GM12878 (cell line): ENCODE measurements at regions not wholly inside any gene's neighbourhood (a gene's known extent, or its start where the extent isn't known, plus 50 kb on each side); places are given as distances from the start of the nearest gene placed in this dataset.

Experiments used
- ATAC-seq: fragments of 200-7000 bp; cut with Tn5 transposase; 3 replicates; pipeline ENCODE4 v1.9.1; 2020; ENCODE audit warnings: mild to moderate bottlenecking, moderate library complexity
- BruUV-seq: library from RNA; stranded (reverse); fragments of 400-500 nt; replicated peaks from 2 replicates; lab custom pipeline; 2021; lab: Mats Ljungman, UMichigan
- CTCF ChIA-PET: fragments of 300-600 bp; sonication (Branson Sonifier 250); formaldehyde crosslinking; extraction: SDS; loops from one replicate; lab custom pipeline; 2021; ENCODE audit warnings: inconsistent platforms; lab: Yijun Ruan, JAX
- POLR2A ChIA-PET: fragments of 350-600 bp; formaldehyde crosslinking; extraction: SDS; loops from one replicate; lab custom pipeline; 2021; ENCODE audit warnings: inconsistent platforms; lab: Charles Lee
- RAD21 ChIA-PET: fragments of 300-600 bp; sonication (Branson Sonifier 250); formaldehyde crosslinking; loops from one replicate; lab custom pipeline; 2023; ENCODE audit warnings: antibody characterized with exemption; ENCODE audit not compliant: unreplicated experiment; lab: Charles Lee
- SMC1A ChIA-PET: fragments of 300-600 bp; sonication (Branson Sonifier 250); formaldehyde crosslinking; loops from one replicate; lab custom pipeline; 2023; ENCODE audit not compliant: unreplicated experiment, uncharacterized antibody; lab: Charles Lee
- DNase-seq: peaks from one replicate; pipeline ENCODE4 v3.0.0-alpha.2; 2011; ENCODE audit warnings: low read depth, low spot score
- FAIRE-seq: peaks from 3 replicates; lab custom pipeline; 2011; peaks lifted over from hg19 to GRCh38; lab: Jason Lieb, UNC
- H2AFZ ChIP-seq: 2 replicates; pipeline ENCODE4 v1.6.0; 2011; ENCODE audit warnings: low read depth, low read length, control low read depth; ENCODE audit not compliant: control insufficient read depth
- H3K27ac ChIP-seq: 2 replicates; pipeline ENCODE4 v1.5.1; 2011; ENCODE audit warnings: control low read depth; ENCODE audit not compliant: control insufficient read depth, insufficient read depth
- H3K27me3 ChIP-seq, 2 experiments: replicated peaks in 1 of 2; 2 replicates each; pipeline versions ENCODE4 v1.6.0 to v1.6.1; 2011; ENCODE audit warnings: low read length in 1 of 2; ENCODE audit not compliant: control insufficient read depth in 2 of 2, insufficient read depth in 2 of 2
- H3K36me3 ChIP-seq, 2 experiments: 2 replicates each; pipeline ENCODE4 v1.5.1; 2011; ENCODE audit warnings: low read length in 1 of 2; ENCODE audit not compliant: control insufficient read depth in 2 of 2, insufficient read depth in 2 of 2
- H3K4me1 ChIP-seq: 2 replicates; pipeline ENCODE4 v1.6.1; 2011; ENCODE audit warnings: mild to moderate bottlenecking, low read length, moderate library complexity, mixed read lengths; ENCODE audit not compliant: control insufficient read depth, insufficient read depth
- H3K4me2 ChIP-seq: 2 replicates; pipeline ENCODE4 v1.6.0; 2011; ENCODE audit warnings: control low read depth; ENCODE audit not compliant: control insufficient read depth, insufficient read depth
- H3K4me3 ChIP-seq: fragments of 200-600 bp; sonication (generic); 2 replicates; pipeline ENCODE4 v1.5.1; 2016
- H3K79me2 ChIP-seq: 2 replicates; pipeline ENCODE4 v1.6.0; 2011; ENCODE audit warnings: low read length; ENCODE audit not compliant: control insufficient read depth, insufficient read depth
- H3K9ac ChIP-seq: 2 replicates; pipeline ENCODE4 v1.8.0; 2011; ENCODE audit warnings: low read length, control low read depth, mixed read lengths; ENCODE audit not compliant: control insufficient read depth, insufficient read depth
- H3K9me3 ChIP-seq: replicated peaks from 3 replicates; pipeline ENCODE4 v1.5.1; 2011; ENCODE audit warnings: mild to moderate bottlenecking, low read length; ENCODE audit not compliant: control insufficient read depth, insufficient read depth
- H4K20me1 ChIP-seq: 2 replicates; pipeline ENCODE4 v1.6.0; 2011; ENCODE audit not compliant: control insufficient read depth, insufficient read depth
- CHD2 ChIP-seq: IDR thresholded peaks from 2 replicates; pipeline ENCODE4 v1.6.1; 2011; ENCODE audit warnings: low read depth, low read length, improper control_type of control experiment, borderline replicate concordance
- CHD4 ChIP-seq: fragments of 200-600 bp; sonication (generic); IDR thresholded peaks from 2 replicates; pipeline ENCODE4 v1.6.1; 2016; ENCODE audit warnings: mild to moderate bottlenecking
- IKZF2 ChIP-seq, 2 experiments: fragments of 450-650 bp; IDR thresholded peaks; 2 replicates each; pipeline ENCODE4 v1.6.1; 2017; ENCODE audit warnings: mild to moderate bottlenecking in 2 of 2, moderate library complexity in 2 of 2
- MEF2A ChIP-seq: IDR thresholded peaks from 2 replicates; pipeline ENCODE4 v1.6.1; 2011; ENCODE audit warnings: low read depth, mild to moderate bottlenecking, low read length, moderate library complexity; ENCODE audit not compliant: insufficient read depth
- MTA2 ChIP-seq: fragments of 450-650 bp; IDR thresholded peaks from 2 replicates; pipeline ENCODE4 v1.6.1; 2016; ENCODE audit warnings: low read depth, mild to moderate bottlenecking, moderate library complexity
- NR2C2 ChIP-seq: IDR thresholded peaks from 2 replicates; pipeline ENCODE4 v1.6.1; 2011; ENCODE audit warnings: borderline replicate concordance, low read depth; ENCODE audit not compliant: control insufficient read depth, insufficient read length
- PML ChIP-seq: IDR thresholded peaks from 2 replicates; pipeline ENCODE4 v1.6.1; 2012; ENCODE audit warnings: low read length, inconsistent platforms
- SMAD5 ChIP-seq: IDR thresholded peaks from 2 replicates; pipeline ENCODE4 v1.6.1; 2016; ENCODE audit warnings: antibody characterized with exemption, low read depth
- SPI1 ChIP-seq: IDR thresholded peaks from 2 replicates; pipeline ENCODE4 v1.6.1; 2011; ENCODE audit warnings: low read depth, mild to moderate bottlenecking, low read length, moderate library complexity, borderline replicate concordance; ENCODE audit not compliant: insufficient read depth
- TAF1 ChIP-seq: IDR thresholded peaks from 2 replicates; pipeline ENCODE4 v1.6.1; 2011; ENCODE audit warnings: mild to moderate bottlenecking, low read depth, low read length, borderline replicate concordance
- YY1 ChIP-seq: IDR thresholded peaks from 2 replicates; pipeline ENCODE4 v1.6.1; 2011; ENCODE audit warnings: low read depth, mild to moderate bottlenecking, low read length
- ZNF217 ChIP-seq: fragments of 450-650 bp; IDR thresholded peaks from 2 replicates; pipeline ENCODE4 v1.6.1; 2017; ENCODE audit warnings: antibody characterized with exemption, mild to moderate bottlenecking
- WGBS: methylation state at CpG from one replicate; pipeline ENCODE4 v1.1.6; 2016; ENCODE audit warnings: low lambda C conversion rate; ENCODE audit not compliant: insufficient replicate concordance, insufficient coverage; ENCODE audit errors: missing lambda C conversion rate; 5-methylcytosine and 5-hydroxymethylcytosine counted together
- in situ Hi-C: fragments of 300-500 bp; cut with MboI; formaldehyde crosslinking; loops from 9 replicates; pipeline ENCODE4 v1.14.3; 2018; ENCODE audit warnings: mixed read lengths
- intact Hi-C: fragments of 100-400 bp; cut with micrococcal nuclease; formaldehyde crosslinking; loops from one replicate; pipeline ENCODE4 v1.14.2; 2022; ENCODE audit not compliant: unreplicated experiment
- TF ChIP-seq, protein P1 (sequence below): fragments of 450-650 bp; formaldehyde crosslinking; IDR thresholded peaks from 2 replicates; pipeline ENCODE4 v1.4.0; 2020; ENCODE audit warnings: mild to moderate bottlenecking, moderate library complexity
- TF ChIP-seq, protein P2 (sequence below): fragments of 450-650 bp; IDR thresholded peaks from 2 replicates; pipeline ENCODE4 v1.6.1; 2017; ENCODE audit warnings: mild to moderate bottlenecking

DNA sequence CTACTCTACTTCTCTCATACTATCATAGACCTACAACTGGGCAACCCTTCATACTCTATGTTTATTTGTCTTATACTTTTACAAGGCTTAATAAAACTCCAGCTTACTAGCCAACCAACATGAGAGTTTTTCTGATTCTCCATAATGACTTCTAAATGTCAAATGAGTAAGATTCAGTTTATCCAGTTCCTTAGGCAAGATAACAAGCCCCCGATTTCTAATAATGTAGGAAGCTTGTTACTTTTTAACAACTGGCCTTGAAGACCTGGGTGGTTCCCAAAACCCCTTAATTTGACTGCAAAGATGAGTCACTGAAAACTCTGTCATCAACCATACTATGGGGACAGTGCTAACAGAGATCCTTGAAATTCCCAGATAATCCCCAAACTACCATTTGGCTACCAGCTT lies 294.6 kb upstream of the ACTBL2 start:
- H3K4me3 ChIP-seq = no peak overlapping the region
- TF ChIP-seq PML (no peak), SPI1 (no peak), SMAD5 (no peak), MEF2A (no peak), YY1 (no peak), TAF1 (no peak), CHD2 (no peak), ZNF217 (no peak), NR2C2 (no peak), IKZF2 (IDR thresholded peaks at IDR 0.05) (no peak), MTA2 (no peak), CHD4 (no peak)
- TF ChIP-seq, protein P1, sequence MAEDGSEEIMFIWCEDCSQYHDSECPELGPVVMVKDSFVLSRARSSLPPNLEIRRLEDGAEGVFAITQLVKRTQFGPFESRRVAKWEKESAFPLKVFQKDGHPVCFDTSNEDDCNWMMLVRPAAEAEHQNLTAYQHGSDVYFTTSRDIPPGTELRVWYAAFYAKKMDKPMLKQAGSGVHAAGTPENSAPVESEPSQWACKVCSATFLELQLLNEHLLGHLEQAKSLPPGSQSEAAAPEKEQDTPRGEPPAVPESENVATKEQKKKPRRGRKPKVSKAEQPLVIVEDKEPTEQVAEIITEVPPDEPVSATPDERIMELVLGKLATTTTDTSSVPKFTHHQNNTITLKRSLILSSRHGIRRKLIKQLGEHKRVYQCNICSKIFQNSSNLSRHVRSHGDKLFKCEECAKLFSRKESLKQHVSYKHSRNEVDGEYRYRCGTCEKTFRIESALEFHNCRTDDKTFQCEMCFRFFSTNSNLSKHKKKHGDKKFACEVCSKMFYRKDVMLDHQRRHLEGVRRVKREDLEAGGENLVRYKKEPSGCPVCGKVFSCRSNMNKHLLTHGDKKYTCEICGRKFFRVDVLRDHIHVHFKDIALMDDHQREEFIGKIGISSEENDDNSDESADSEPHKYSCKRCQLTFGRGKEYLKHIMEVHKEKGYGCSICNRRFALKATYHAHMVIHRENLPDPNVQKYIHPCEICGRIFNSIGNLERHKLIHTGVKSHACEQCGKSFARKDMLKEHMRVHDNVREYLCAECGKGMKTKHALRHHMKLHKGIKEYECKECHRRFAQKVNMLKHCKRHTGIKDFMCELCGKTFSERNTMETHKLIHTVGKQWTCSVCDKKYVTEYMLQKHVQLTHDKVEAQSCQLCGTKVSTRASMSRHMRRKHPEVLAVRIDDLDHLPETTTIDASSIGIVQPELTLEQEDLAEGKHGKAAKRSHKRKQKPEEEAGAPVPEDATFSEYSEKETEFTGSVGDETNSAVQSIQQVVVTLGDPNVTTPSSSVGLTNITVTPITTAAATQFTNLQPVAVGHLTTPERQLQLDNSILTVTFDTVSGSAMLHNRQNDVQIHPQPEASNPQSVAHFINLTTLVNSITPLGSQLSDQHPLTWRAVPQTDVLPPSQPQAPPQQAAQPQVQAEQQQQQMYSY (CRISPR knock-in tag) = no peak
- TF ChIP-seq, protein P2, sequence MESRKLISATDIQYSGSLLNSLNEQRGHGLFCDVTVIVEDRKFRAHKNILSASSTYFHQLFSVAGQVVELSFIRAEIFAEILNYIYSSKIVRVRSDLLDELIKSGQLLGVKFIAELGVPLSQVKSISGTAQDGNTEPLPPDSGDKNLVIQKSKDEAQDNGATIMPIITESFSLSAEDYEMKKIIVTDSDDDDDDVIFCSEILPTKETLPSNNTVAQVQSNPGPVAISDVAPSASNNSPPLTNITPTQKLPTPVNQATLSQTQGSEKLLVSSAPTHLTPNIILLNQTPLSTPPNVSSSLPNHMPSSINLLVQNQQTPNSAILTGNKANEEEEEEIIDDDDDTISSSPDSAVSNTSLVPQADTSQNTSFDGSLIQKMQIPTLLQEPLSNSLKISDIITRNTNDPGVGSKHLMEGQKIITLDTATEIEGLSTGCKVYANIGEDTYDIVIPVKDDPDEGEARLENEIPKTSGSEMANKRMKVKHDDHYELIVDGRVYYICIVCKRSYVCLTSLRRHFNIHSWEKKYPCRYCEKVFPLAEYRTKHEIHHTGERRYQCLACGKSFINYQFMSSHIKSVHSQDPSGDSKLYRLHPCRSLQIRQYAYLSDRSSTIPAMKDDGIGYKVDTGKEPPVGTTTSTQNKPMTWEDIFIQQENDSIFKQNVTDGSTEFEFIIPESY = no peak
- TF ChIP-seq, all 136 proteins: peak for 0
- Histone ChIP-seq H3K27me3 (no peaks in the 10 kb centered on the region), H3K9ac (no peak overlapping the region), H2AFZ (no peak overlapping the region), H4K20me1 (no peaks in the 10 kb centered on the region), H3K36me3 (no peaks in the 10 kb centered on the region), H3K27ac (no peak overlapping the region), H3K4me2 (no peak overlapping the region), H3K79me2 (no peaks in the 10 kb centered on the region), H3K9me3 (no peaks in the 10 kb centered on the region), H3K4me1 (no peaks in the 10 kb centered on the region)
- FAIRE-seq (no peak), DNase-seq (no peak), ATAC-seq (no peak)
- 25% methylated on average over 1 of the region's 1 CpG for WGBS
- in situ Hi-C loops = loop anchor here (25.0 kb wide), 1 partner anchor 1060 kb away; no protein-coding TSS in a partner anchor
- no TSS peak for BruUV-seq
- RAD21 ChIA-PET = interaction anchor here (0.7 to 1.5 kb wide), 2 partner anchors 278 to 684 kb away, joined by 4 to 5 read pairs; no protein-coding TSS in a partner anchor
- SMC1A ChIA-PET = interaction anchor here (0.9 to 2.9 kb wide), 8 partner anchors 10 to 478 kb away, joined by 3 to 19 read pairs (median 5); no protein-coding TSS in a partner anchor
- CTCF ChIA-PET = interaction anchor here (1.1 to 4.2 kb wide), 4 partner anchors 11 to 1072 kb away, joined by 3 to 80 read pairs (median 6); partner anchors contain the start of gene PLK2
- POLR2A ChIA-PET = no interaction called here
- intact Hi-C loops = loop anchor here (5.0 kb wide), 2 partner anchors 280 to 480 kb away; no protein-coding TSS in a partner anchor
